ENCODE measurements at regions not wholly inside any gene's neighbourhood (a gene's known extent, or its start where the extent isn't known, plus 50 kb on each side); places are given as distances from the start of the nearest gene placed in this dataset.

DNA sequence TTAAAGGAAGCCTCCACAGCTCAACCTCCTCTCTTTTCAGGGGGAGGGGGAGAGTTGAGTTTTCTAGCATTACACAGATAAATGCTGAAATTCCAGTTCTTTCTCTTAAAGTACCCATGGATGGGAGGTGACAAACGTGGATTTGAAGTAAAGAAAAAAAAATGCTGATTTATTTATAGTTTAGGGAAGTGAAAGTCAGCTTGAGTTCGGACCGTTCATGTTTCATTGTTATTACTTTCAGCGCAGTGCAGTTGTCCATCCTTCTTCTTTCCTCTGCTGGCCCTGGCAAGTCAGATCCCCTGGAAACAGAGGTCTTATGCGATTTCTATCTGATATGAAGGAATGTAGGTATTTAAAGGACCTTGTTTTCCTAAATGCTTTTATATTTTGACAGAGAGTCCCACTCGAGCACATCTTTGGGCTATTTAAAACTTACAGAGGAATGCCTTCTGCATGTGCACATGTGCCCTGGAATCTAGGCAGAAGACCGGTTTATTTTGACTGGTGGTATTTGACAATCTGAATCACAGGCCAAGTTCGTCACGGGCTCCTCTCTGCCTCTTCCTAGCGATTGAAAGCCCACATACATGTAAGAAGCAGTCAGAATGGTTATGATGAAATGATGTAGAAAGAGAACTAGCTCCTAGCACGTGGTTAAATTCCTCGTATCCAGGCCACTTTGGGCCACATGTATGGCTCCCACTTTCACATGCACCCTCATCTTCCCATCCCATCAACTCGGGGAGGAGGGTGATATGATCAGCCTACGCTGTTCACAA is 385.2 kb upstream of the KLF4 start:
- intact Hi-C loops (cut with DNase I) = no loop called here
- DNase-seq = no peak
- Histone ChIP-seq H3K9me3 (replicated peaks in 1 of 3) (no peaks in the 10 kb centered on the region), H3K4me3 (no peak overlapping the region), H3K27me3 (no peaks in the 10 kb centered on the region), H3K36me3 (replicated peaks in 1 of 2) (no peaks in the 10 kb centered on the region), H3K27ac (no peak overlapping the region), H3K4me1 (replicated peaks in 1 of 2) (no peaks in the 10 kb centered on the region)
- TF ChIP-seq CTCF (IDR thresholded peaks at IDR 0.05) (no peak), POLR2A (IDR thresholded peaks at IDR 0.05) (no peak)
- 68 to 80% (median 73%) methylated on average over 14 of the region's 14 CpGs for WGBS, 4 donors

GRCh38 chr9:107874137-107874536 is 384.6 kb upstream of the KLF4 start:
- WGBS, 4 donors = 83 to 93% (median 89%) methylated on average over 3 of the region's 3 CpGs
- Histone ChIP-seq H3K27ac (no peak overlapping the region), H3K4me3 (no peak overlapping the region), H3K4me1 (replicated peaks in 1 of 2) (no peaks in the 10 kb centered on the region), H3K9me3 (replicated peaks in 1 of 3) (no peaks in the 10 kb centered on the region), H3K27me3 (no peaks in the 10 kb centered on the region), H3K36me3 (replicated peaks in 1 of 2) (no peaks in the 10 kb centered on the region)
- no peak for DNase-seq
- intact Hi-C loops (cut with DNase I) = no loop called here
- no peak for TF ChIP-seq POLR2A (IDR thresholded peaks at IDR 0.05)
- TF ChIP-seq CTCF (IDR thresholded peaks at IDR 0.05) = no peak

GRCh38 chr9:107872457-107873192 is 383.1 kb upstream of the KLF4 start:
- Histone ChIP-seq H3K36me3 (replicated peaks in 1 of 2) (no peaks in the 10 kb centered on the region), H3K4me1 (replicated peaks in 1 of 2) (no peaks in the 10 kb centered on the region), H3K27ac (no peak overlapping the region), H3K9me3 (replicated peaks in 1 of 3) (no peaks in the 10 kb centered on the region), H3K27me3 (no peaks in the 10 kb centered on the region), H3K4me3 (no peak overlapping the region)
- TF ChIP-seq POLR2A (IDR thresholded peaks at IDR 0.05) (no peak), CTCF (IDR thresholded peaks at IDR 0.05) (no peak)
- no peak for DNase-seq
- WGBS, 4 donors = 86 to 98% (median 94%) methylated on average over 2 to 3 of the region's 3 CpGs
- intact Hi-C loops (cut with DNase I) = no loop called here

DNA sequence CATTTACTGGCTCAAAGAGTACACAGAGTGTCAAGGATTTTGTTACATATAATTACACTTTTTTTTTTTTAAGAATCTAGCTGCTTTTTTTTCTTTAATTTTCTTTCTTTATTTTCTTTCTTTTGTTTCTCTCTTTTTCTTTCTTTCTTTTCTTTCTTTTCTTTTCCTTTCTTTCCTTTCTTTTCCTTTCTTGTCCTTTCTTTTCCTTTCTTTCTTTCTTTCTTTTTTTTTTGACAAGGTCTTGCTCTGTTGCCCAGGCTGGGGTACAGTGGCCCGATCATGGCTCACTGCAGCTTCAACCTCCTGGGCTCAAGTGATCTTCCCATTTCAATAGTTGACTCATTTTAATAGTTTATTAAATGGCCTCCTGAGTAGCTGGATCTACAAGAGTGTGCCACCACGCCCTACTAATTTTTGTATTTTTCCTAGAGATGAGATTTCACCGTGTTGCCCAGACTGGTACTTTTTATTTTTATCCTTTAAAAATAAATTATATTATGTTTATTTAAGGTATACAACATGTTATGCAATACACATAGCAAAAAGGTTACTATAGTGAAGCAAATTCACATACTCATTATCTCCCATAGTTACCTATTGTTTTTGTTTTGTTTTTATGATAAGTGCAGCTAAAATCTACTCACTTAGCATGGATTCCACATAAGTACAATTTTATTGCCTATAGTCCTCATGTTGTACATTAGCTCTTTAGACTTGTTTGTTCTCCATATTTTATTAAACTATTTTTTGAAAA is 381.5 kb upstream of the KLF4 start:
- no peaks in the 10 kb centered on the region for H3K36me3 ChIP-seq (replicated peaks in 1 of 2)

More for the DNA sequence above, 381.5 kb upstream of the KLF4 start:
- 84 to 95% (median 92%) methylated on average over 3 of the region's 3 CpGs for WGBS, 4 donors
- H3K4me3 ChIP-seq = no peak overlapping the region
- no peak overlapping the region for H3K27ac ChIP-seq
- intact Hi-C loops (cut with DNase I) = no loop called here
- no peaks in the 10 kb centered on the region for H3K4me1 ChIP-seq (replicated peaks in 1 of 2)
- DNase-seq = no peak
- no peak for TF ChIP-seq CTCF (IDR thresholded peaks at IDR 0.05)
- no peak for TF ChIP-seq POLR2A (IDR thresholded peaks at IDR 0.05)
- no peaks in the 10 kb centered on the region for H3K9me3 ChIP-seq (replicated peaks in 1 of 3)
- H3K27me3 ChIP-seq = no peaks in the 10 kb centered on the region

Data from adrenal gland (tissue), 9 donors.